Activated CD4-positive, alpha-beta T cell treated with anti-CD3 and anti-CD28 coated beads, Interleukin-2, amount 10 ng/mL, durations not matched to agents 7 days and 5 days (primary cell): ENCODE measurements at regions not wholly inside any gene's neighbourhood (a gene's known extent, or its start where the extent isn't known, plus 50 kb on each side); places are given as distances from the start of the nearest gene placed in this dataset.

ENCODE experiments used
- CTCF ChIA-PET: fragments of 350-600 bp; sonication (Branson Sonifier 250); formaldehyde crosslinking; loops from one replicate; lab custom pipeline; 2021; ENCODE audit warnings: antibody characterized with exemption; lab: Charles Lee
- POLR2A ChIA-PET: fragments of 350-600 bp; sonication (Branson Sonifier 250); formaldehyde crosslinking; loops from one replicate; lab custom pipeline; 2021; ENCODE audit warnings: antibody characterized with exemption; lab: Charles Lee
- DNase-seq: peaks from one replicate; pipeline ENCODE4 v3.0.0-alpha.2; 2020
- H3K27ac Mint-ChIP-seq: one replicate; pipeline ENCODE4 v1.8.0; 2021; ENCODE audit warnings: mild to moderate bottlenecking, moderate library complexity, mixed read lengths
- H3K27me3 Mint-ChIP-seq: one replicate; pipeline ENCODE4 v1.8.0; 2021; ENCODE audit warnings: mixed read lengths
- H3K36me3 Mint-ChIP-seq: one replicate; pipeline ENCODE4 v1.8.0; 2021; ENCODE audit warnings: low read depth, mixed read lengths
- H3K4me1 Mint-ChIP-seq: one replicate; pipeline ENCODE4 v1.8.0; 2021; ENCODE audit warnings: mixed read lengths
- H3K4me3 Mint-ChIP-seq: one replicate; pipeline ENCODE4 v1.8.0; 2021; ENCODE audit warnings: mild to moderate bottlenecking, moderate library complexity, mixed read lengths
- H3K9me3 Mint-ChIP-seq: one replicate; pipeline ENCODE4 v1.8.0; 2021; ENCODE audit warnings: mixed read lengths

DNA sequence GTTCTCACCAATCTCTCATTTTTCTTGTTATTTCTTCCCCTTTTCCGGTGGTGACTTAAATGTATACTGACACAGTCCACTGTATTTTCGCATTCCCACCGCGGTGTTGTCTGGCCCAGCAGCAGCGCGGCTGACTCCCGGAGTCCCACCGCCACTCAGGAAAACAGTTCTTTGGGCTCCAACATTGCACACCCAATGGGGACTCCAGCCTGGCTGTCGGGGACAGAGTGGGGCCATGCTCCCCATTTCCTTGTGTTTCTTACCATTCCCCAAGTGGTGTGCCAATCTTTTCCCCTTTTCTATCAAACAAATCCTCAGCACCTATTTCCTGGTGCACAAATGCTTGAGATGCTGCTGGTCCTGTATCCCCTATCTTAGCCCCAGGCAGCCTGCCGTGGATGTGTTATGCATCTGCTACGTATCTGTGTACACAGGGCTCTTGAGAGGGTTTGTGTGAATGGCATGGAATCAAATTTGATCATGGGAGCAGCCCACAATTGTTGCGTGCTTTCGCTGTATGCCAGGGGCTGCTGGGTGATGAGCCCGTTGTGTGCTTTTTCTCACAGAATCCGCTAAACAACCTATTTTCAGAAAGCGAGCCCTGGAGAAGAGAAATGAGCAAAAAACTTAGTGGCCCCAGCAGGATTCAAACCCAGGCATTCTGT, 219.1 kb upstream of the RGMA start:
- ChIA-PET POLR2A (no interaction called here), CTCF (no interaction called here)
- no peaks in the 10 kb centered on the region for H3K9me3 Mint-ChIP-seq
- peaks cover 2% of the 10 kb centered on the region for H3K27me3 Mint-ChIP-seq
- no peak overlapping the region for H3K4me3 Mint-ChIP-seq
- H3K4me1 Mint-ChIP-seq = no peaks in the 10 kb centered on the region
- no peak for DNase-seq
- no peaks in the 10 kb centered on the region for H3K36me3 Mint-ChIP-seq
- no peak overlapping the region for H3K27ac Mint-ChIP-seq

DNA sequence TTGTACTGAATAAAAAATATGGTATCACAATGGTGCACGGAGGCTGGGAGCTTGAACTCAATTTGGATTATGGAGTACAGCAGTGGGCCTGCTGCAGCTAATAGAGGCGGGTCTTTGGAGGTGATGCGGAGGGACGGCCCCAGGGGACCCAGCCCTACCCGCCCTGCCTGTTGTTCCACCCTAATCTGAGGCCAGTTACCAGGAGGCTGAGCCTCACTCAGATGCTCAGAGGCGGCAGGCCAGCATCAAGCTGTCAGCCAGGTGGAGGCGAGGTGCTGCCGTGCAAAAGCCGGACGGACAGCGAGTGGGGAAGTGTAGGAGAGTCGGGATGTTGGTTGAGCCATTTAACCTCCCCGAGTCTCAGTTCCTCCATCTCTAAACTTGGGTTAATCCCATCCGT, 218.5 kb upstream of the RGMA start:
- ChIA-PET POLR2A (no interaction called here), CTCF (no interaction called here)
- no peak for DNase-seq
- Mint-ChIP-seq H3K9me3 (no peaks in the 10 kb centered on the region), H3K4me1 (no peaks in the 10 kb centered on the region), H3K27me3 (peaks cover 2% of the 10 kb centered on the region), H3K27ac (no peak overlapping the region), H3K4me3 (no peak overlapping the region), H3K36me3 (no peaks in the 10 kb centered on the region)

DNA sequence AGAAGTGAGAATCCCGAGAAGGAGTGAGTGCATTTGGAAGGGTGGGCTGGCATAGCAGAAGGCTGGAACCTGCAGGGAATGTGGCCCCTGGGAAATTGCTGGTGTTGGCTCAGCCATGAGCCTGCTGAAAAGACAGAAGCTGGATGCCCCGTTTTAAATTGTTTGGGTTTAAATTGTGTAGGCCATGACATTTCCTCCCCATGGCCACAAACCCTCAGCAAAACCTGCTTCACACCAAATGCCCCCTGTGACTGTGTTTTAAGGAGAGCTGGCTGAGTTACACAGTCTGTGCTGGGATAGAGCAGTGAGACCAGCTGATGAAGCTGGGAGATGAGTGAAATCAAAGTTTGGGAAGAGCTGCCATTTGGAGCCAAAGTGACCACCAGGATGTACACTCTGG, 216.3 kb upstream of the RGMA start:
- peaks cover 2% of the 10 kb centered on the region for H3K27me3 Mint-ChIP-seq
- CTCF ChIA-PET = no interaction called here
- POLR2A ChIA-PET = no interaction called here
- no peaks in the 10 kb centered on the region for H3K9me3 Mint-ChIP-seq
- no peak overlapping the region for H3K4me3 Mint-ChIP-seq
- H3K27ac Mint-ChIP-seq = no peak overlapping the region
- no peak for DNase-seq
- no peaks in the 10 kb centered on the region for H3K36me3 Mint-ChIP-seq
- H3K4me1 Mint-ChIP-seq = no peaks in the 10 kb centered on the region

DNA sequence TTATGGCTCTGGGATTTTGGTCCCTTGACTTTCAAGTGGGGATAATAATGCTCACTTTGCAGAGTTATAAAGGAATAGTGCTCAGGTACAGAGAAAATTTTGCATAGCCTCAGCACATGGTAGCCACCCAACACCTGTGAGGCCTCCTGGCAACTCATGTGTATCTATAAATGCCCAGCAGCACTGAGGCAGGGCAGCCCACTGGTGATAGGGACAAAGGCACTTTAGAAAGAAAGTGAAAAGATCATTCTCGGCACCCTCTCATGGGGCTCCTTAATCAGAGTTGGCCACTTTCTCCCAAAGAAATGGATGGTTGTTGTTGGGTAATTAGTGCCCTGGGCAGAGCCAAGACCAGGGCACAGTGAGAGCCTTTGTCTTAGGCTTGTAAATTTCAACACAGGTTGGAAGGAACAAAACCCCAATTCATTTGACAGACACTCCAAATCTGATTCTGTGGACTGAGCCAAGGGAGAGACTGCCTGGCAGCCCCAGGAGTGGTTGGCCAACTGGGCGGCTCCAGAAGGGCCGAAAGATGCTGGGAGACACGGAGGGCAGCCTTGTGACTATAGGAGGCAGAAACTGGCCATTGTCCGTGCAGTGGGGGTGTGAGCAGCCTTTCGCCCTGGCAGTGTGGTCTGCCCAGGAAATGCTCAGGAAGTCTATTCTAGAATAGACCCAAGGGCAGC, 213.2 kb upstream of the RGMA start:
- no peaks in the 10 kb centered on the region for H3K9me3 Mint-ChIP-seq
- peaks cover 2% of the 10 kb centered on the region for H3K27me3 Mint-ChIP-seq
- CTCF ChIA-PET = no interaction called here
- no peak for DNase-seq
- no peaks in the 10 kb centered on the region for H3K36me3 Mint-ChIP-seq
- POLR2A ChIA-PET = no interaction called here
- H3K27ac Mint-ChIP-seq = no peak overlapping the region
- H3K4me1 Mint-ChIP-seq = no peaks in the 10 kb centered on the region
- H3K4me3 Mint-ChIP-seq = no peak overlapping the region

DNA sequence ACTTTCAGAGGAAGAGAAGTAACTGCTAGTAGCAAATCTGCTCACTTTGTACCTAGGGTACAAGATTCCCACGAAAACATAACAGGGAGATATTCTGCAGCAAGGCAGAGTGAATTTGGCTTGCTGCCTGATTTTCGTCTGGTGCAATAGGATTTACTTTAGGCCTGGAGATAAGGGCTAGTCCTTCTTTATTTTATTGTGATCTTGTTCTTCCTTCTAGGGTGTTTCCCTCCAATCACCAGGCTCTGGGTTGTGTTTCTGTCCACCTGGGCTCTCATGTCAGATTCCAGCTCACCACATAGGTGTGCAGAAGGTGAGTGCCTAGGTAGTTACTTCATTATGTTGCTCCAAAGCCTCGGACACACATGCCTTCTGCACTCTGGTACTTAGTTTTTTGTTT, 211.8 kb upstream of the RGMA start:
- H3K4me3 Mint-ChIP-seq = no peak overlapping the region

GRCh38 chr15:93299675-93300074, 210.7 kb upstream of the RGMA start:
- ChIA-PET POLR2A (no interaction called here), CTCF (no interaction called here)
- Mint-ChIP-seq H3K36me3 (no peaks in the 10 kb centered on the region), H3K9me3 (no peaks in the 10 kb centered on the region), H3K27me3 (peaks cover 5% of the 10 kb centered on the region), H3K27ac (no peak overlapping the region), H3K4me3 (no peak overlapping the region), H3K4me1 (no peaks in the 10 kb centered on the region)
- no peak for DNase-seq

More for the DNA sequence above, 211.8 kb upstream of the RGMA start:
- Mint-ChIP-seq H3K4me1 (no peaks in the 10 kb centered on the region), H3K27ac (peak overlapping the region; percentile 37), H3K36me3 (no peaks in the 10 kb centered on the region), H3K9me3 (no peaks in the 10 kb centered on the region), H3K27me3 (peaks cover 2% of the 10 kb centered on the region)
- ChIA-PET POLR2A (no interaction called here), CTCF (no interaction called here)
- no peak for DNase-seq

DNA sequence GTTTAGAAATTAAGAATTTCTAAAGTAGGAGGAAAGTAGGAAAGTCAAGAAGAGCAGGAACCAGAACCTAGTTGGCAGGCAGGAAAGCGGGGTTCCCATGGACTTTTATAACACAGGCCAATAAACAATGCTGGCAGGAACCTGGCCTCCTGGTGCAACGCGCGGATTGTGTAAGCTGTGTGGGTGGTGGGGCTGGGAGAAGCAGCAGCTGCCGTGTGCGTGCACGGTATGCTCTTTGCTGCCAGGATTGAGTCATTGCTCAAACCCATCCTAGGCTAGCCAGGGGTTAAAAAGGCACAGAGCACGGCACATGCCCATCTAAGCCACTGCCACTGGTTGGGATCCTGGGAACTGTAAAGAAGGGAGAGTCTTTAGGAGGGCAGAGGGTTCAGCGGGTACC, 209.9 kb upstream of the RGMA start:
- Mint-ChIP-seq H3K4me3 (no peak overlapping the region), H3K9me3 (no peaks in the 10 kb centered on the region), H3K27ac (no peak overlapping the region), H3K27me3 (peaks cover 4% of the 10 kb centered on the region), H3K4me1 (no peaks in the 10 kb centered on the region), H3K36me3 (no peaks in the 10 kb centered on the region)
- no peak for DNase-seq
- CTCF ChIA-PET = no interaction called here
- POLR2A ChIA-PET = no interaction called here

DNA sequence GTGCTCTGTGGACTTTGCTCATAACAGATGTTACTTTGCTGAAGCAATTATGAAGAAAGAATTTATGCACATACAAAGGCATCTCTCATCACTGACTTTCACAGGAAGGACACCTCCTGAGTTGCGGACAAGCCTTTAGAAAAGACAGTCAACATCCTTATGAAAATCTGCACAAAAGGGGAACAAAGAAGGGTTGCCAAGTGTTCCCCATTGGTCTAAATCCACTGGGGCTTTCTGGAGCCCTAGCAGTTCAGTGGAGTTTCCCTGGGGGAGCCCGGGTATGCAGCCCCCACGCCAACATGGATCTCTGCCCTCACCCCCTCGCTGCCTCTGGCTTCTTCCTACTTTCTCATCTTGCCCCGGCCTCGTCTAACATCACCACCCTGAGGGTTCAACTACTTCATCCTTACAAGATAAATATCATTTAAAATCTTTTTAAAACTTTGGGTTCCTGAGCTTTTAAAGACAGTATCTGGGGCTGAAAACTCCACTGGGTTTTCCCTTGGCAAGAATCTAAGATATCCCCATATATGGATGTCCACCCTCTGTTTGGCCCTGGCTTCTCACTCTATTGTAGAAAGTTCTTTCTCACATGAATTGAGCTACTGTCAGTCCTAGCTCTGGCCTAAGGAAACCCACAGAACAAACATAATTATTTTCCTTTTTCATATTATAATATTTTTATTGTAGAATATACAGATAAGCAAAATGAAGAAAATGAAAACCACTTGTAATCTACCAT, 207.9 kb upstream of the RGMA start:
- no peaks in the 10 kb centered on the region for H3K36me3 Mint-ChIP-seq
- H3K27me3 Mint-ChIP-seq = peaks cover 6% of the 10 kb centered on the region
- H3K4me3 Mint-ChIP-seq = no peak overlapping the region
- H3K4me1 Mint-ChIP-seq = no peaks in the 10 kb centered on the region
- H3K27ac Mint-ChIP-seq = no peak overlapping the region
- no peak for DNase-seq
- ChIA-PET CTCF (interaction anchor here (0.6 to 0.7 kb wide), 2 partner anchors 14 to 667 kb away, joined by 4 read pairs; no protein-coding TSS in a partner anchor), POLR2A (no interaction called here)
- no peaks in the 10 kb centered on the region for H3K9me3 Mint-ChIP-seq

DNA sequence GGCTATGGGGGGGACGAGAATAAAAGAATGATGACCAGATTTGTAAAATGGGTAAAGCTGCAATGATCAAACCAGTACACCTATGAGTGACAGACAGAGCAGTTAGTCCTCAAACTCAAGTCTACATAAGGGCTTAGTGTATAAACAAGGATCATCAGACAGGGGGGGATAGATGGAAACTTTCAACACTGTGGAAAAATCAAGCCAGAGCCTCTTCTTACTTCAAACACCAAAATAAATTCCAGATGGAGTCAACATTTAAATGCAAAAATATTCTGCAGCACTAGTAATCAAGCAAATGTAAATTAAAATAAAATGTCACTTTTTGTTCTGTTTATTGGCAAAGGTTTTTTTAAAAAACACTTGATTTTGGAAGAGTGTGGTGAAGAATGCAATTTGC, 205.9 kb upstream of the RGMA start:
- Mint-ChIP-seq H3K4me1 (no peaks in the 10 kb centered on the region), H3K36me3 (no peaks in the 10 kb centered on the region), H3K27ac (no peak overlapping the region), H3K4me3 (no peak overlapping the region), H3K9me3 (no peaks in the 10 kb centered on the region), H3K27me3 (peaks cover 10% of the 10 kb centered on the region)
- DNase-seq = no peak
- ChIA-PET CTCF (no interaction called here), POLR2A (no interaction called here)

DNA sequence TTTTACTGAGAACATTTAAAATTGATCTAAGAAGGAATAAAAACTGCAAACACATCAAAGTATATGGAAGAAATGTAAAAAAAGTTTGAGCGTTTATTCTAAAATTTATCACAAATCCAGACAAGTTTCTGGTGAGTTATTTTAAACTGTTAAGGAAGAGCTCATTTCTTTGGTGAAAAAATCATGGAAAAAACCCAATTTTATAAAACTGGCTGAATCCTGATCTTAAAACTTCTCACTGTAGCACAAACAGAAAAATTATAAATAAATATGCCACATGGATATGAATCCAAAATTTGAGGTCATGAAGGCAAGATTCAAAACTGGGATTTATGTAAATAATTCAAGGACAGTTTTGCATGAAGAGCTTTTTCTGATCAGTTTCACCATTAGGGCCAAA, 205.1 kb upstream of the RGMA start:
- ChIA-PET POLR2A (no interaction called here), CTCF (no interaction called here)
- Mint-ChIP-seq H3K36me3 (no peaks in the 10 kb centered on the region), H3K4me1 (no peaks in the 10 kb centered on the region), H3K27me3 (peaks cover 13% of the 10 kb centered on the region), H3K9me3 (no peaks in the 10 kb centered on the region), H3K27ac (no peak overlapping the region), H3K4me3 (no peak overlapping the region)
- no peak for DNase-seq

- POLR2A ChIA-PET = no interaction called here
- no peaks in the 10 kb centered on the region for H3K4me1 Mint-ChIP-seq
- H3K36me3 Mint-ChIP-seq = no peaks in the 10 kb centered on the region
- CTCF ChIA-PET = no interaction called here
- H3K27me3 Mint-ChIP-seq = peaks cover 13% of the 10 kb centered on the region
- no peak overlapping the region for H3K27ac Mint-ChIP-seq
- no peak overlapping the region for H3K4me3 Mint-ChIP-seq
- no peak for DNase-seq
- H3K9me3 Mint-ChIP-seq = no peaks in the 10 kb centered on the region
Measured at GRCh38 chr15:93291380-93291779, 202.4 kb upstream of the RGMA start.

GRCh38 chr15:93290618-93290946, 201.6 kb upstream of the RGMA start:
- H3K27ac Mint-ChIP-seq = no peak overlapping the region
- DNase-seq = no peak
- no peak overlapping the region for H3K4me3 Mint-ChIP-seq
- H3K9me3 Mint-ChIP-seq = no peaks in the 10 kb centered on the region
- CTCF ChIA-PET = no interaction called here
- no peaks in the 10 kb centered on the region for H3K4me1 Mint-ChIP-seq
- peaks cover 13% of the 10 kb centered on the region for H3K27me3 Mint-ChIP-seq
- POLR2A ChIA-PET = no interaction called here
- H3K36me3 Mint-ChIP-seq = no peaks in the 10 kb centered on the region

DNA sequence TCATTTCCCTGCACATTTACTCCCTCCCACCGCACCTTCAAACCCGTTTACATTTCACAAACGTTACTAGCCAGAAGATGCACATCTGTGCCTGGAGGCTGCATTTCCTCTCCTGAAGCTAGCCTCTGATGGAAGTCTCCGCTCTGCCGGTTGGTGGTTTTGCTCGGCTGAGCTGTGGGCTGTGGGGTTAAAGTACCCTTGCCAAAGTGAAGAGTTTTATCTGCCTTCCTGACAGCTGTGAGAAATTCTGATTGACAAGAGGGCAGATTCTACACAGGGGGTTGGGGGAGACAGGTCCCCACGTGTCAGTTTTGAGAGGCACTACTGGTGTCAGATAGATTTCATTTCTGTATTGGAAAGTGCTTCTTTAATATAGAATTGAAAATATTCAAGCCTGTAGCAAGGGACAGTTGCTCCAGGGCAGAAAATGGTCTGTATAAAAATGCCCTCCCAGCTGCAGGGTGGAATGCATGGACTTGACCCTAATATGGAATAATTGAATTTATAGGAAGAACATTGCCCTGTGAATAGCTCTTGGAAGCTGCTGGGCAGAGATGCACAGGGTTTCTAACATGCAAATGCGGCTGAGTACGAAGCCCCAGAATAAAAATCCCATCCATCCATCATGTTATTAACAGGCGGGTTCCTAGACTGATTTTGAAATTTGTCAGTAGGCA, 201.1 kb upstream of the RGMA start:
- H3K4me3 Mint-ChIP-seq = no peak overlapping the region
- H3K4me1 Mint-ChIP-seq = no peaks in the 10 kb centered on the region
- H3K9me3 Mint-ChIP-seq = no peaks in the 10 kb centered on the region
- H3K27ac Mint-ChIP-seq = no peak overlapping the region
- H3K36me3 Mint-ChIP-seq = no peaks in the 10 kb centered on the region
- H3K27me3 Mint-ChIP-seq = peaks cover 13% of the 10 kb centered on the region
- ChIA-PET POLR2A (no interaction called here), CTCF (no interaction called here)
- DNase-seq = no peak
